Activated T-helper 2 cell treated with anti-CD3 and anti-CD28 coated beads, Interferon-gamma antibody, Interleukin-2, Interleukin-4, amounts not matched to agents 10 μg/mL and 5 μg/mL and 100 μg/mL, durations not matched to agents 14 hours and 24 hours and 36 hours (primary cell): ENCODE measurements at regions not wholly inside any gene's neighbourhood (a gene's known extent, or its start where the extent isn't known, plus 50 kb on each side); places are given as distances from the start of the nearest gene placed in this dataset.
"Not testable (repeated sequence)": the region's sequence is repeated elsewhere in the genome, so short reads cannot be mapped to it uniquely, and the experiment has no call there.

Experiments used
- DNase-seq: peaks from one replicate; pipeline ENCODE4 v3.0.0; 2021; ENCODE audit warnings: low spot score
- H3K27ac Mint-ChIP-seq: one replicate; pipeline ENCODE4 v1.8.0; 2021; ENCODE audit warnings: mixed read lengths
- H3K27me3 Mint-ChIP-seq: one replicate; pipeline ENCODE4 v1.8.0; 2021; ENCODE audit warnings: low read depth, mixed read lengths
- H3K36me3 Mint-ChIP-seq: one replicate; pipeline ENCODE4 v1.8.0; 2021; ENCODE audit warnings: low read depth, mixed read lengths
- H3K4me1 Mint-ChIP-seq: one replicate; pipeline ENCODE4 v1.8.0; 2021; ENCODE audit warnings: low read depth, mixed read lengths
- H3K4me3 Mint-ChIP-seq: one replicate; pipeline ENCODE4 v1.8.0; 2021; ENCODE audit warnings: low read depth, mild to moderate bottlenecking, moderate library complexity, mixed read lengths
- H3K9me3 Mint-ChIP-seq: one replicate; pipeline ENCODE4 v1.8.0; 2021; ENCODE audit warnings: mixed read lengths
- intact Hi-C: fragments of 100-400 bp; cut with micrococcal nuclease; formaldehyde crosslinking; loops from one replicate; pipeline ENCODE4 v1.15.1; 2023

DNA sequence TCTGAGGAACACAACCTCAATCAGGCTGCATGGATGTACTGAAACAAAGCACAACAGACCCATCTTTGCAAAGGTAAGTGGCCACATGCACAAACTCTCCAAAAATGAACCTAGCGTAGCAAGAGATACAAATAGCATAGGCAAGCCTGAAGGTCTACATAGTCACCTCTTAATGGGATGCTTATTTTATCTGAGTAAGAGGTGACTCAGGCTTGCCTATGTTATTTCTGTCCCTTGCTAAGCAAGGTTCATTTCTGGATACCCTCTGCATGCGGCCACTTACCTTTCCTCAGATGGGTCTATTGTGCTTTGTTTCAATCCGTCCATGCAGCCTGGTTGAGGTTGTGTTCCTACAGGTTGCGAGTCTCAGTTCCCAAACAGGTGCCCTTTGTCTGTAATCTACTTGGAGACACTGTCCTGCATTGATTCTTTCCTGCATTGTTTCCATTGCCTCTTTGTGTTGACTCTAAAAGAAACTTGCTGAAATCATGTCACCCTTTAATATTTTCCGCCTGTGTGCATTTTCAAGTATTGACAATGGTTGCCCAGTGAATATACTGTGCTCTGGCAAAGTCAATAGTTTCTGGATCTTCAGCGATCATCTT lies 291.8 kb upstream of the LYZL1 start:
- intact Hi-C loops = no loop called here
- Mint-ChIP-seq H3K27me3 (no peaks in the 10 kb centered on the region), H3K27ac (no peak overlapping the region), H3K9me3 (no peaks in the 10 kb centered on the region), H3K36me3 (no peaks in the 10 kb centered on the region), H3K4me3 (no peak overlapping the region), H3K4me1 (no peaks in the 10 kb centered on the region)
- no peak for DNase-seq

GRCh38 chr10:28997734-28998133 lies 291.1 kb upstream of the LYZL1 start:
- Mint-ChIP-seq H3K4me3 (no peak overlapping the region), H3K27ac (no peak overlapping the region), H3K27me3 (no peaks in the 10 kb centered on the region), H3K36me3 (no peaks in the 10 kb centered on the region), H3K9me3 (no peaks in the 10 kb centered on the region), H3K4me1 (no peaks in the 10 kb centered on the region)
- intact Hi-C loops = no loop called here
- no peak for DNase-seq

DNA sequence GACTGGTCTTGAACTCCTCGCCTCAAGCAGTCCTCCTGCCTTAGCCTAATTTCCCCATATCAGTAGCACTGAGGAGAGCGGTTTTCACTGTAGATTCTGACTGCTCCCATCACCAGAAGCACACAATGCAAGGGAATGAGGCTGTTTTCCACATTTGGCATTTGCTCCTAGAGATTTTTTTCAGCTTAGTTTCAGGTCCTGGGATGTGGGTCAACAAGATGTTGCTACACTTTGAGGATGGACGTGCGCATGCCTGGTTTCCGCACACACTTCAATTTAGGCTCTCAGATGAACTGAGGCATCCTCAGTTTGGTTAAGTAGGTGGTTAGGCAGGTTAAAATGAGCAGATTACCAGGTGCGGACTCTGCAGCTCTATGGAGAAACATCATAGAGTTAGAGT lies 287.1 kb upstream of the LYZL1 start:
- no peak overlapping the region for H3K4me3 Mint-ChIP-seq
- no peak for DNase-seq
- H3K9me3 Mint-ChIP-seq = no peaks in the 10 kb centered on the region
- intact Hi-C loops = no loop called here
- no peaks in the 10 kb centered on the region for H3K27me3 Mint-ChIP-seq
- no peaks in the 10 kb centered on the region for H3K36me3 Mint-ChIP-seq
- H3K27ac Mint-ChIP-seq = no peak overlapping the region
- no peaks in the 10 kb centered on the region for H3K4me1 Mint-ChIP-seq

DNA sequence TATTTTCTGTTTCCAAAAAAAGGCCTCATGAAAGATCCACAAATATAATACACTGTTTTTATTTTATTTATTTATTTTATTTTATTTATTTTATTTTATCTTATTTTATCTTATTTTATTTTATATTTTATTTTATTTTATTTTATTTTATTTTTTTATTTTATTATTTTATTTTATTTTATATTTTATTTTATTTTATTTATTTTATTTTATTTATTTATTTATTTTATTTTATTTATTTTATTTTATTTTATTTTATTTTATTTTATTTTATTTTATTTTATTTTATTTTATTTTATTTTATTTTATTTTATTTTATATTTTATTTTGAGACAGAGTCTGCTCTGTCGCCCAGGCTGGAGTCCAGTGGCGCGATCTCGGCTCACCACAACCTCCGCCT lies 285.9 kb upstream of the LYZL1 start:
- DNase-seq, H3K9me3 Mint-ChIP-seq, H3K4me1 Mint-ChIP-seq, H3K27me3 Mint-ChIP-seq, H3K27ac Mint-ChIP-seq, intact Hi-C loops, H3K36me3 Mint-ChIP-seq, H3K4me3 Mint-ChIP-seq: not testable (repeated sequence)

GRCh38 chr10:29005988-29006387 lies 282.9 kb upstream of the LYZL1 start:
- no peaks in the 10 kb centered on the region for H3K27me3 Mint-ChIP-seq

DNA sequence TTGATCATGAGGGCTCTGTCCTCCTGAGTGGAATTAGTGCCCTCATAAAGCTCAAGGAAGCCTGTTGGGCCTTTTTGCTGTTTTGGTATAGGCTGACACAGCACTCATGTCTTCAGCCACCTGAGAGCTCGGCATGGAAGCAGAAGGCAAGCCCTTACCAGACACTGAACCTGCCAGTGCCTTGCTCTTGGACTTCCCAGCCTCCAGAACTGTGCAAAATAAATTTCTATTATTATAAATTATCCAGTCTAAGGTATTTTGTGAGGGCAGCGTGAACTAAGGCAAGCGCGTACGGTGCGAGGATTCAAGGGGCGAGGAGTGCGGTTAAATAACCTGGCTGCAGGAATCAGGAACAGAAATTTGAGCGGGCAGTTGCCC lies 281.5 kb upstream of the LYZL1 start:
- intact Hi-C loops = no loop called here
- H3K9me3 Mint-ChIP-seq = no peaks in the 10 kb centered on the region
- no peaks in the 10 kb centered on the region for H3K36me3 Mint-ChIP-seq
- H3K4me3 Mint-ChIP-seq = no peak overlapping the region
- no peak overlapping the region for H3K27ac Mint-ChIP-seq
- no peak for DNase-seq
- no peaks in the 10 kb centered on the region for H3K4me1 Mint-ChIP-seq
- H3K27me3 Mint-ChIP-seq = no peaks in the 10 kb centered on the region

More at GRCh38 chr10:29005988-29006387, 282.9 kb upstream of the LYZL1 start:
- Mint-ChIP-seq H3K27ac (no peak overlapping the region), H3K4me3 (no peak overlapping the region), H3K4me1 (no peaks in the 10 kb centered on the region), H3K9me3 (no peaks in the 10 kb centered on the region), H3K36me3 (no peaks in the 10 kb centered on the region)
- intact Hi-C loops = no loop called here
- no peak for DNase-seq

DNA sequence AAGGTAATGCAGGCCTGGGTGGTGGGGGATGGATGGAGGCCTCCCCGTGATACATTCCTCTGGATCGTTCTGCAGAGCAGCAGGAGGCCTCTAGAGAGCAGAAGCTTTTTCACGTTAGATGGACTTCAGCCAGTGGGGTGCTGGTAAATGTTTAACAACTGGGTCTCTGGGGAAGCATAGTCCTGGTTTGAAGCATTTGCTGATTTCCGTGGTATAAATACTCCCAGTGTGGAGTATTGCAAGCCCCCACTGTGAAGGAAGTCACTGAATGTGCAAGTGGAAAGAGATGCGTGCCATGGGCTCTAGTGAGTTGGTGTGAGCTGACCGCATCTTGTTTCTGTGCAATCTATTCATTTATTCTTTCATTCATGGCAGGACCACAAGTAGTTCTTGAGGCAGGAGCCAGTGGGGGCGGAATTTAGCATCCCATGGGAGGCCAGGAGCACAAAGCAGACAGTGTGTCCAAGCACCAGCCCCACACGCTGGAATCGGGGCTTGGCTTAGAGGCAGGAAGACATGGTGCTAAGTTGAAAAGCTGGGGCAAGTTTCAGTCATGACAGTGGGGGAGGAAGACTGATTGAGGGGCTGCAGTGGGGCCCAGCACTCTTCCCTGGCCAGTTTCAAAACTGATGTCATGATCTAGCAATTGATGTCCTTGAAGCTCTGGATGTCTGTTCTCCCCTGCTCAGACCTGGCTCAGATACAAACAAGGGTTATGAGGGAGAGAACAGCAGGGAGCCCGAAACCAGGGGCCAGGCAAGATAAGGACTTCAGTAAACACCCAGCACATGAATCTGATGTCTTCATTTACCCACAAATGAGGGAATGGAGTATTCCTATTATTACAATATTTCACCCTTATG lies 280.9 kb upstream of the LYZL1 start:
- no peak for DNase-seq
- no peak overlapping the region for H3K27ac Mint-ChIP-seq
- no peaks in the 10 kb centered on the region for H3K27me3 Mint-ChIP-seq
- H3K4me3 Mint-ChIP-seq = no peak overlapping the region
- no peaks in the 10 kb centered on the region for H3K36me3 Mint-ChIP-seq
- intact Hi-C loops = no loop called here
- no peaks in the 10 kb centered on the region for H3K4me1 Mint-ChIP-seq
- no peaks in the 10 kb centered on the region for H3K9me3 Mint-ChIP-seq

GRCh38 chr10:29009464-29009863 lies 279.4 kb upstream of the LYZL1 start:
- no peaks in the 10 kb centered on the region for H3K9me3 Mint-ChIP-seq
- no peaks in the 10 kb centered on the region for H3K4me1 Mint-ChIP-seq
- intact Hi-C loops = no loop called here
- no peaks in the 10 kb centered on the region for H3K27me3 Mint-ChIP-seq
- no peaks in the 10 kb centered on the region for H3K36me3 Mint-ChIP-seq
- no peak for DNase-seq
- H3K27ac Mint-ChIP-seq = no peak overlapping the region
- no peak overlapping the region for H3K4me3 Mint-ChIP-seq

DNA sequence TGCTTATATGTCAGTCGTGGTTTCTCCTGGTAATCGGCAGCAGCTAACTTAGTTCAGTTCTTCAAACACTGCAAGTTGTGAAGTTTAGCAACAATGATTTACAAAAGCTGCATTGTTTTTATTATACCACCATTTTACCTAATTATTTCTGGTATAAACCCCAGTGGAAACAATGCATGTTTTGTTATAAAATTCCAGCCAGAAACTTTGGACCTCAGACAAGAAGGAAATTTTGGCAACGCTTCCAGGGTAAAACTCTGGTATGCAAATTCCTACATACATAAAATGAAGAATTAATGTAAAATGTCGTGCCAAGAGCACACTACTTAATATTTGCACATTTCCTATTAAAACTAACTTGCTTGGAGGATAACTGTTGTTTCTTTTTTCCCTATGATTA lies 277.4 kb upstream of the LYZL1 start:
- Mint-ChIP-seq H3K36me3 (no peaks in the 10 kb centered on the region), H3K27me3 (no peaks in the 10 kb centered on the region), H3K9me3 (no peaks in the 10 kb centered on the region), H3K4me1 (no peaks in the 10 kb centered on the region), H3K27ac (no peak overlapping the region), H3K4me3 (no peak overlapping the region)
- DNase-seq = no peak
- intact Hi-C loops = no loop called here

GRCh38 chr10:29012926-29013554 lies 275.8 kb upstream of the LYZL1 start:
- Mint-ChIP-seq H3K27ac (no peak overlapping the region), H3K27me3 (no peaks in the 10 kb centered on the region), H3K4me1 (no peaks in the 10 kb centered on the region), H3K4me3 (no peak overlapping the region), H3K9me3 (no peaks in the 10 kb centered on the region), H3K36me3 (no peaks in the 10 kb centered on the region)
- intact Hi-C loops = no loop called here
- DNase-seq = no peak

DNA sequence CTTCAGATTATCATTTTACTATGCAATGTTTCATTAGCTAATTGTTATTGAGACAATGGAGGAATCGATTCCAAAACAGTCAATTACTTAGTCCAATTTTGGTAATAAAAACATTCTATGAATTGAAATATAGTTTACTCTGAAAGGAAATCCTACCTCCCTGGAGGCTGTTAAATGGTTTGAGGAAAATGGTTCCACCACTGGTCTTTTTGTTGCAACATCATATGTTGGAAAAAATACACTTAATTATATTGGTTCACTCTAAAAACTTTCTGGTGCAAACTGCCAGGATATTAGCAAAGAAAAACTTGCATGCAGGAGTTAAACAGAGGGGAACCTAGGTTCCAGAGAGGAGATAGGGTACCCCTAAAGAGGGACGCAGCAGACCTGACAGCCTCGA lies 267.3 kb upstream of the LYZL1 start:
- intact Hi-C loops = no loop called here
- no peak overlapping the region for H3K27ac Mint-ChIP-seq
- DNase-seq = no peak
- H3K36me3 Mint-ChIP-seq = no peaks in the 10 kb centered on the region
- H3K4me1 Mint-ChIP-seq = no peaks in the 10 kb centered on the region
- no peaks in the 10 kb centered on the region for H3K9me3 Mint-ChIP-seq
- H3K27me3 Mint-ChIP-seq = no peaks in the 10 kb centered on the region
- H3K4me3 Mint-ChIP-seq = no peak overlapping the region

DNA sequence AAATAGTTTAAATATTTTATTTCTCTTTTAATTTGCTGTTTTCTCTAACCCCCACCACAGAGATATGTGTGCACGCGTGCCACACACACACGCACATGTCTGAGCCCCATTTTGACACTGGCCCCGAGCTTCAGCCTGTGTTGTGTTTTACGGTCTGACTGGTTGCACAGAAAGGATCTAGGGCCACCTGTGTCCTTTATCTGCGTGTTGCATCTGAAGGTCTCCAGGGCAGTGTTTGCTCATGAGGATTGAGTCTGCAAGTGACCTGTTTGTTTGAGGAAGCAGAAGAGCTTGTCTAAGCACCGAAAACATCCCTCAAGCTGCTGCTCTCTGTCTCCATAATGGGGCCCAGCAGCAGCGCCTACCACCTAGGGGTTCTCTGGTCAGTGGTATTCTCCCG lies 266.4 kb upstream of the LYZL1 start:
- intact Hi-C loops = no loop called here
- Mint-ChIP-seq H3K36me3 (no peaks in the 10 kb centered on the region), H3K27ac (no peak overlapping the region), H3K27me3 (no peaks in the 10 kb centered on the region), H3K4me1 (no peaks in the 10 kb centered on the region), H3K9me3 (no peaks in the 10 kb centered on the region), H3K4me3 (no peak overlapping the region)
- DNase-seq = no peak

- Mint-ChIP-seq H3K9me3 (no peaks in the 10 kb centered on the region), H3K4me3 (no peak overlapping the region), H3K27ac (no peak overlapping the region), H3K4me1 (no peaks in the 10 kb centered on the region), H3K36me3 (no peaks in the 10 kb centered on the region), H3K27me3 (no peaks in the 10 kb centered on the region)
- intact Hi-C loops = no loop called here
- DNase-seq = no peak
Measured at GRCh38 chr10:29023678-29024077, 265.2 kb upstream of the LYZL1 start.
